Endodermal cell (in vitro differentiated cells): ENCODE measurements at regions not wholly inside any gene's neighbourhood (a gene's known extent, or its start where the extent isn't known, plus 50 kb on each side); places are given as distances from the start of the nearest gene placed in this dataset.

Source experiments
- DNase-seq: peaks from one replicate; pipeline ENCODE4 v3.0.0-alpha.2; 2017
- H3K27ac ChIP-seq: 2 replicates; pipeline ENCODE4 v1.5.1; 2013; ENCODE audit warnings: mild to moderate bottlenecking, low read depth, low read length, moderate library complexity
- H3K27me3 ChIP-seq: 2 replicates; pipeline ENCODE4 v1.6.1; 2013; ENCODE audit warnings: mild to moderate bottlenecking, low read length, moderate library complexity; ENCODE audit not compliant: insufficient read depth, control insufficient read depth, poor library complexity, severe bottlenecking
- H3K36me3 ChIP-seq: 2 replicates; pipeline ENCODE4 v1.7.0; 2013; ENCODE audit warnings: mild to moderate bottlenecking, low read length, moderate library complexity; ENCODE audit not compliant: control insufficient read depth, insufficient read depth
- H3K4me1 ChIP-seq: one replicate; pipeline ENCODE4 v1.7.0; 2013; ENCODE audit warnings: low read length; ENCODE audit not compliant: control insufficient read depth, insufficient read depth
- H3K4me3 ChIP-seq: 2 replicates; pipeline ENCODE4 v1.5.1; 2013; ENCODE audit warnings: mild to moderate bottlenecking, low read length, moderate library complexity
- H3K9ac ChIP-seq: 2 replicates; pipeline ENCODE4 v1.6.1; 2013; ENCODE audit warnings: mild to moderate bottlenecking, low read length, moderate library complexity; ENCODE audit not compliant: poor library complexity, severe bottlenecking; ENCODE audit errors: extremely low read depth
- H3K9me3 ChIP-seq: 2 replicates; pipeline ENCODE4 v1.6.1; 2013; ENCODE audit warnings: mild to moderate bottlenecking, low read length, moderate library complexity; ENCODE audit not compliant: control insufficient read depth
- H3K27ac Mint-ChIP-seq: 2 replicates; pipeline ENCODE4 v1.8.0; 2020; ENCODE audit warnings: mixed read lengths
- H3K27me3 Mint-ChIP-seq: 2 replicates; pipeline ENCODE4 v1.8.0; 2021; ENCODE audit warnings: mild to moderate bottlenecking, mixed read lengths; ENCODE audit not compliant: insufficient read depth
- H3K36me3 Mint-ChIP-seq: 2 replicates; pipeline ENCODE4 v1.8.0; 2020; ENCODE audit warnings: low read depth, mixed read lengths
- H3K4me1 Mint-ChIP-seq: 2 replicates; pipeline ENCODE4 v1.8.0; 2020; ENCODE audit warnings: mixed read lengths
- H3K4me3 Mint-ChIP-seq: 2 replicates; pipeline ENCODE4 v1.8.0; 2020; ENCODE audit warnings: mild to moderate bottlenecking, moderate library complexity, mixed read lengths
- H3K9me3 Mint-ChIP-seq: 2 replicates; pipeline ENCODE4 v1.8.0; 2020; ENCODE audit warnings: mild to moderate bottlenecking, mixed read lengths
- WGBS, 2 experiments: methylation state at CpG; one replicate each; pipeline versions ENCODE4 v1.1.5 to v1.1.7; 2013; ENCODE audit warnings: missing lambda C conversion rate in 2 of 2, mixed read lengths in 1 of 2; ENCODE audit not compliant: insufficient coverage in 1 of 2, insufficient read length in 1 of 2; 5-methylcytosine and 5-hydroxymethylcytosine counted together
- TF ChIP-seq, protein P1 (sequence below): fragments of 200-600 bp; sonication (generic); conservative IDR thresholded peaks from 2 replicates; pipeline ENCODE4 v1.5.0; 2021; ENCODE audit warnings: antibody characterized with exemption, mild to moderate bottlenecking

DNA sequence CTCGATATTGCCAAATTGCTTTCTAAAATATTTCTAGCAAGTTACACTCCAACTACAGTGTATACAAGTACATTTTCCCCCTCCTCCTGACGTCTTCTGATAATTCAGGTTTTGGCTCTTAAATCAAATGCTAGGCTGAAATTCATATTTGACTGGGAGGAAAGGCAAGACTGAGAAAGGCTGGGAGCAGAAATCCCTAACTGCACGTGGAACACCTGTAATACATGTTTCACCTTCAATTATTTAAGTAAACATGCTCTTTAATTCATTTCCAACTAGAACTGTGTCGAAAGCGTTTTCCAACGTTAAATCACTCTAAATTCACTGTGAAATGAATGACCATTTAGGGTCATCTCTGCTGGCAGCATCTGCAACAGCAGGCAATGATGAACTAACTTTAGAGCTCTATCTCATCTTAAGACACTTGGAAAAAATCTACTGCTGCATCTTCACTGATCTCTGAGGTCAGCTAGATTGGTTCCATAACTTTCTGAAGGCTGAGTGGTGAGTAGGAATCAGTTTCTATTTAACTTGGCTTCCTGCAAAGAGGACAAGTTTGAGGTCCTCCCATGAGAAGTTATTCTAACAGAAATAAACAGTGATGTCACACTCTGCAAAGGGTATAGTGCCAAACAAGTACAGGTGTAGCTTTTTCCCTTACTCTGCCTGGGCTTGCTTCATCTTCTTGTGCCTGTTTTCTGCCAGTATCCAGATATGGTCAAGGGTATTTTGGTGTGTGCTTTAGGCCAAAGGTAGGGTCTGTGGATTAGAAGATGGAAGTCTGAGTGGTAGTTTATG is 144.3 kb upstream of the PAK3 start:
- Mint-ChIP-seq H3K9me3 (no peaks in the 10 kb centered on the region), H3K4me1 (no peaks in the 10 kb centered on the region)
- TF ChIP-seq, protein P1, sequence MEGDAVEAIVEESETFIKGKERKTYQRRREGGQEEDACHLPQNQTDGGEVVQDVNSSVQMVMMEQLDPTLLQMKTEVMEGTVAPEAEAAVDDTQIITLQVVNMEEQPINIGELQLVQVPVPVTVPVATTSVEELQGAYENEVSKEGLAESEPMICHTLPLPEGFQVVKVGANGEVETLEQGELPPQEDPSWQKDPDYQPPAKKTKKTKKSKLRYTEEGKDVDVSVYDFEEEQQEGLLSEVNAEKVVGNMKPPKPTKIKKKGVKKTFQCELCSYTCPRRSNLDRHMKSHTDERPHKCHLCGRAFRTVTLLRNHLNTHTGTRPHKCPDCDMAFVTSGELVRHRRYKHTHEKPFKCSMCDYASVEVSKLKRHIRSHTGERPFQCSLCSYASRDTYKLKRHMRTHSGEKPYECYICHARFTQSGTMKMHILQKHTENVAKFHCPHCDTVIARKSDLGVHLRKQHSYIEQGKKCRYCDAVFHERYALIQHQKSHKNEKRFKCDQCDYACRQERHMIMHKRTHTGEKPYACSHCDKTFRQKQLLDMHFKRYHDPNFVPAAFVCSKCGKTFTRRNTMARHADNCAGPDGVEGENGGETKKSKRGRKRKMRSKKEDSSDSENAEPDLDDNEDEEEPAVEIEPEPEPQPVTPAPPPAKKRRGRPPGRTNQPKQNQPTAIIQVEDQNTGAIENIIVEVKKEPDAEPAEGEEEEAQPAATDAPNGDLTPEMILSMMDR = no peak

DNA sequence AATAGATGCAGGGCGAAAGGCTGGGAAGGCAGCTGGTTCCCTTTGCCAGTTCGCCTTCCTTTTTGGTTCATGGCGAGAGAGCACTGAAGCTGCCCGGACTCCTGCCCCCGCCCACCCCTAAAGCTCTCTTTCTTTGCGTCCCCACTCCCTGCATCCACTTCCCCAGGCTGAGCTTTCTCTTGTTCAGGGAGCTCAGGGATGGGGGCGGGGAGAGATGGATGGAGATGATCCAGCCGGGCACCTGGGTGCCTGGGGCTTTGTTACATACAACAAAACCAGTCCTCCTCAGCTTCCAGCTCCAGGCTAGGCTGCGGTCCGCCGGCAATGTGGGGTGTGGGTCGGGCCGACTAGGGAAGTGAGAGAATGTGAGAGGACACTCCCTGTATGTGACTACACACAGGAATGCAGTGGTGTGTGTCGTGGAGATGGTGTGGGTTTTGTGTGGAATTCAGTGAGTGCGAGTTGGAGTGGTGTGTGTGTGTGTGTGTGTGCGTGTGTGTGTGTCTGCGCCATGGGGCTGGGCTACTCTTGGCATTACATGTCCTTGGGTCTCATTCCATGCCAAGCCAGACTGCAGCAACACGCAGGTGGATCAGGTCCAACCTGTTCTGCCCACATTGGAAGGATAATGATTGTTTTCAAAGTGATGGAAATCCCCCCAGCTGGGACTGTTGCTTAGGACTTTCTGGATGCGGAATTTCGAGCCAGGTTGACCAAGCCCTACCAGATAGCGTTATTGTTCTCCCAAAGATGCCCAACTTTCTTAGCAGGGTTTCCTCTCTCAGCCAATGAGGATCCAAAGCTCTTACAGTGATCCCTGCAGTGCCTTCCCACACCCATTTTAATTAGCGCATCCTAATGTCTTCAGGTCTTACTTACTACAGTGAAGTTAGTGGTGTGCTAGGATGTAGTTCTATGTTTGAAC is 149.4 kb upstream of the CHRDL1 start:
- peaks cover 6% of the 10 kb centered on the region for H3K4me1 Mint-ChIP-seq
- peak overlapping the region; percentile 49 for H3K27ac ChIP-seq
- peaks cover 43% of the 10 kb centered on the region for H3K27me3 ChIP-seq
- no peaks in the 10 kb centered on the region for H3K36me3 Mint-ChIP-seq
- no peak overlapping the region for H3K9ac ChIP-seq
- H3K4me3 ChIP-seq = peak overlapping the region; percentile 45
- no peaks in the 10 kb centered on the region for H3K9me3 ChIP-seq
- TF ChIP-seq, protein P1 = no peak
- H3K27me3 Mint-ChIP-seq = peaks cover 74% of the 10 kb centered on the region
- H3K4me1 ChIP-seq = no peaks in the 10 kb centered on the region
- H3K36me3 ChIP-seq = no peaks in the 10 kb centered on the region
- peak; percentile 76 for DNase-seq
- no peak overlapping the region for H3K27ac Mint-ChIP-seq
- peak overlapping the region; percentile 55 for H3K4me3 Mint-ChIP-seq
- WGBS, 2 experiments = 17 to 83% methylated on average over 1 to 15 of the region's 22 CpGs
- H3K9me3 Mint-ChIP-seq = no peaks in the 10 kb centered on the region

More for the DNA sequence above, 144.3 kb upstream of the PAK3 start:
- Mint-ChIP-seq H3K27me3 (peaks cover 27% of the 10 kb centered on the region), H3K4me3 (no peak overlapping the region), H3K27ac (no peak overlapping the region), H3K36me3 (no peaks in the 10 kb centered on the region)
- Histone ChIP-seq H3K36me3 (no peaks in the 10 kb centered on the region), H3K4me1 (no peaks in the 10 kb centered on the region), H3K9me3 (no peaks in the 10 kb centered on the region), H3K27ac (no peak overlapping the region), H3K4me3 (no peak overlapping the region), H3K27me3 (no peaks in the 10 kb centered on the region), H3K9ac (no peak overlapping the region)
- WGBS, 2 experiments = 76 to 87% methylated on average over 4 to 6 of the region's 6 CpGs
- no peak for DNase-seq

DNA sequence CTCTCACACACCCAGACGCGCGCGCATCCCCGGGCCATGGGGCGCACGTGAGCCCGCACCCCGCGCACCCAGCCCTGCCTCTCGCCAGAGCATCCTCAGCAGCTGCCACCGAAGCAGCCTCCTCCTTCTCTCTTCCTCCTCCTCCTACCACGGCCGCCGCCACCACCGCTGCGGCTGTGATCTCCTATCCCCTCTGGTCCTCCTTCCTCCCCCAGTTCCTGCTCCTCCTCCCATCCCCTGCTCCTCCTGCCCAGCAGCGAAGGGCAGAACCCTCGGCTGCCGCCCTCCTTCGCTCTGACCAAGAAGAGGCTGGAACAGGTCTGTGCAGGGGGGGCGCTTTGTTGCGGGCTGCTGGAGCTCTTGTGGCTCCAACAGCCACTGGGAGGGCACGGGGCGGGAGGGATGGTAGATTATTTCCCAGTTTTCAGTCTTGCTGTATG is 148.7 kb upstream of the CHRDL1 start:
- H3K4me3 ChIP-seq = peak overlapping the region; percentile 45
- TF ChIP-seq, protein P1 = no peak
- H3K9ac ChIP-seq = no peak overlapping the region
- Mint-ChIP-seq H3K4me3 (peak overlapping the region; percentile 55), H3K27ac (no peak overlapping the region), H3K27me3 (peaks cover 71% of the 10 kb centered on the region), H3K9me3 (no peaks in the 10 kb centered on the region), H3K36me3 (no peaks in the 10 kb centered on the region), H3K4me1 (peaks cover 6% of the 10 kb centered on the region)
- H3K36me3 ChIP-seq = no peaks in the 10 kb centered on the region
- H3K4me1 ChIP-seq = no peaks in the 10 kb centered on the region
- WGBS, 2 experiments = 2 to 5% methylated on average over 4 to 25 of the region's 25 CpGs
- peak overlapping the region; percentile 49 for H3K27ac ChIP-seq
- DNase-seq = peak; percentile 82
- H3K9me3 ChIP-seq = no peaks in the 10 kb centered on the region
- peaks cover 43% of the 10 kb centered on the region for H3K27me3 ChIP-seq
